ENCODE measurements at regions not wholly inside any gene's neighbourhood (a gene's known extent, or its start where the extent isn't known, plus 50 kb on each side); places are given as distances from the start of the nearest gene placed in this dataset.

DNA sequence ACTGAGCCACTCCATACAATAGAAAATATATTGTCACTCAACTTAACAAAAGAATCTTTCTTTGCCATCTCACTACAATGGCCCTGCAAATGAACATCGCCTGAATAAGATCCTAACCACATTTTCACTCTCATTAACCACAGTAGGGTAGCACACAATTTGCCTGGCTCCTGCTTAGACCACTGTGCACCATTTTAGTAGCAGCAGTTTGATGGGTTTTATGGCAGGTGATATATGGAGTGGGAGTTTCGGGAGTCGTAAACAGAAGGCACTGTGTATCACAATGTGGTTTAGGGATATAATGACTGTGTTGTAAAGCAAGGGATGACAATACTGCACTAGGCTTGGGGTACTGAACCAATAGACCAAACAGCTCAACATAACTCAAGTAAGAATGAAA lies 617.4 kb downstream of the BCL11A start:
- TF ChIP-seq, protein P1, sequence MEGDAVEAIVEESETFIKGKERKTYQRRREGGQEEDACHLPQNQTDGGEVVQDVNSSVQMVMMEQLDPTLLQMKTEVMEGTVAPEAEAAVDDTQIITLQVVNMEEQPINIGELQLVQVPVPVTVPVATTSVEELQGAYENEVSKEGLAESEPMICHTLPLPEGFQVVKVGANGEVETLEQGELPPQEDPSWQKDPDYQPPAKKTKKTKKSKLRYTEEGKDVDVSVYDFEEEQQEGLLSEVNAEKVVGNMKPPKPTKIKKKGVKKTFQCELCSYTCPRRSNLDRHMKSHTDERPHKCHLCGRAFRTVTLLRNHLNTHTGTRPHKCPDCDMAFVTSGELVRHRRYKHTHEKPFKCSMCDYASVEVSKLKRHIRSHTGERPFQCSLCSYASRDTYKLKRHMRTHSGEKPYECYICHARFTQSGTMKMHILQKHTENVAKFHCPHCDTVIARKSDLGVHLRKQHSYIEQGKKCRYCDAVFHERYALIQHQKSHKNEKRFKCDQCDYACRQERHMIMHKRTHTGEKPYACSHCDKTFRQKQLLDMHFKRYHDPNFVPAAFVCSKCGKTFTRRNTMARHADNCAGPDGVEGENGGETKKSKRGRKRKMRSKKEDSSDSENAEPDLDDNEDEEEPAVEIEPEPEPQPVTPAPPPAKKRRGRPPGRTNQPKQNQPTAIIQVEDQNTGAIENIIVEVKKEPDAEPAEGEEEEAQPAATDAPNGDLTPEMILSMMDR (IDR thresholded peaks at IDR 0.05): no peak
- no peak for TF ChIP-seq POLR2A (IDR thresholded peaks at IDR 0.05)

Data from Peyer's patch (tissue), 4 donors.